ENCODE measurements at regions not wholly inside any gene's neighbourhood (a gene's known extent, or its start where the extent isn't known, plus 50 kb on each side); places are given as distances from the start of the nearest gene placed in this dataset.

GRCh38 chr18:55650363-55650870, 62.4 kb upstream of the TCF4 start:
- no peak overlapping the region for H3K27ac ChIP-seq (ENCODE audit: low read depth, low read length)
- no peaks in the 10 kb centered on the region for H3K4me1 ChIP-seq (ENCODE audit: control insufficient read depth, insufficient read depth, low read length)
- H3K9ac ChIP-seq (ENCODE audit: low read length), result no peak overlapping the region
- H3K4me3 ChIP-seq (ENCODE audit: low read length), result no peak overlapping the region
- no peaks in the 10 kb centered on the region for H3K27me3 ChIP-seq (ENCODE audit: control insufficient read depth, insufficient read depth, low read length)
- H3K36me3 ChIP-seq (ENCODE audit: control insufficient read depth, insufficient read depth, low read length), result no peaks in the 10 kb centered on the region

- Histone ChIP-seq H3K27ac (ENCODE audit: low read depth, low read length) (no peak overlapping the region), H3K36me3 (ENCODE audit: control insufficient read depth, insufficient read depth, low read length) (no peaks in the 10 kb centered on the region), H3K4me3 (ENCODE audit: low read length) (no peak overlapping the region), H3K27me3 (ENCODE audit: control insufficient read depth, insufficient read depth, low read length) (no peaks in the 10 kb centered on the region), H3K9ac (ENCODE audit: low read length) (no peak overlapping the region), H3K4me1 (ENCODE audit: control insufficient read depth, insufficient read depth, low read length) (no peaks in the 10 kb centered on the region)
Measured at GRCh38 chr18:55647331-55647730, 59.3 kb upstream of the TCF4 start.

GRCh38 chr18:55642191-55642590, 54.2 kb upstream of the TCF4 start:
- Histone ChIP-seq H3K9ac (ENCODE audit: low read length) (no peak overlapping the region), H3K4me3 (ENCODE audit: low read length) (no peak overlapping the region), H3K36me3 (ENCODE audit: control insufficient read depth, insufficient read depth, low read length) (no peaks in the 10 kb centered on the region), H3K4me1 (ENCODE audit: control insufficient read depth, insufficient read depth, low read length) (no peaks in the 10 kb centered on the region), H3K27me3 (ENCODE audit: control insufficient read depth, insufficient read depth, low read length) (no peaks in the 10 kb centered on the region), H3K27ac (ENCODE audit: low read depth, low read length) (no peak overlapping the region)

GRCh38 chr18:55641486-55641885, 53.5 kb upstream of the TCF4 start:
- H3K36me3 ChIP-seq (ENCODE audit: control insufficient read depth, insufficient read depth, low read length), result no peaks in the 10 kb centered on the region
- H3K27me3 ChIP-seq (ENCODE audit: control insufficient read depth, insufficient read depth, low read length), result no peaks in the 10 kb centered on the region
- no peak overlapping the region for H3K4me3 ChIP-seq (ENCODE audit: low read length)
- H3K27ac ChIP-seq (ENCODE audit: low read depth, low read length), result no peak overlapping the region
- no peaks in the 10 kb centered on the region for H3K4me1 ChIP-seq (ENCODE audit: control insufficient read depth, insufficient read depth, low read length)
- H3K9ac ChIP-seq (ENCODE audit: low read length), result no peak overlapping the region

All from rectal smooth muscle tissue (tissue), 1 donor.